Urothelium cell line (cell line): ENCODE measurements at regions not wholly inside any gene's neighbourhood (a gene's known extent, or its start where the extent isn't known, plus 50 kb on each side); places are given as distances from the start of the nearest gene placed in this dataset.

ENCODE experiments used
- DNase-seq: peaks from one replicate; pipeline ENCODE4 v3.0.0; 2011; ENCODE audit warnings: low spot score, mixed read lengths
- FAIRE-seq: peaks from 2 replicates; lab custom pipeline; 2011; peaks lifted over from hg19 to GRCh38; lab: Jason Lieb, UNC

GRCh38 chr12:25816637-25817036 is 141.8 kb upstream of the RASSF8 start:
- FAIRE-seq: no peak
- no peak for DNase-seq

- FAIRE-seq: no peak
- no peak for DNase-seq
These were observed 141.3 kb upstream of the RASSF8 start for GRCh38 chr12:25817166-25817565.

- FAIRE-seq (no peak), DNase-seq (no peak)
These were observed 139.7 kb upstream of the RASSF8 start for GRCh38 chr12:25818596-25819390.

- FAIRE-seq (no peak), DNase-seq (no peak)
These were observed 138.8 kb upstream of the RASSF8 start for GRCh38 chr12:25819691-25820090.

GRCh38 chr12:25822281-25822680 is 136.2 kb upstream of the RASSF8 start:
- FAIRE-seq (no peak), DNase-seq (no peak)

- no peak for FAIRE-seq
- DNase-seq: no peak
These were observed 133.7 kb upstream of the RASSF8 start for GRCh38 chr12:25824734-25825133.

- no peak for FAIRE-seq
- DNase-seq: no peak
These were observed 133.0 kb upstream of the RASSF8 start for GRCh38 chr12:25825446-25825845.

- no peak for DNase-seq
- no peak for FAIRE-seq
These were observed 131.3 kb upstream of the RASSF8 start for GRCh38 chr12:25827141-25827540.

- no peak for DNase-seq
- FAIRE-seq: no peak
These were observed 130.7 kb upstream of the RASSF8 start for GRCh38 chr12:25827747-25828146.

- DNase-seq (no peak), FAIRE-seq (no peak)
These were observed 130.3 kb upstream of the RASSF8 start for GRCh38 chr12:25828188-25828587.

GRCh38 chr12:25829192-25829591 is 129.3 kb upstream of the RASSF8 start:
- no peak for FAIRE-seq

GRCh38 chr12:25830456-25830855 is 128.0 kb upstream of the RASSF8 start:
- DNase-seq (no peak), FAIRE-seq (no peak)

More at GRCh38 chr12:25829192-25829591, 129.3 kb upstream of the RASSF8 start:
- peak; percentile 20 for DNase-seq

- DNase-seq: no peak
- FAIRE-seq: no peak
These were observed 124.8 kb upstream of the RASSF8 start for GRCh38 chr12:25833657-25834056.

GRCh38 chr12:25835385-25835784 is 123.1 kb upstream of the RASSF8 start:
- no peak for FAIRE-seq
- DNase-seq: no peak

GRCh38 chr12:25838007-25838406 is 120.5 kb upstream of the RASSF8 start:
- no peak for FAIRE-seq
- no peak for DNase-seq

GRCh38 chr12:25839470-25839869 is 119.0 kb upstream of the RASSF8 start:
- DNase-seq: peak; percentile 24
- FAIRE-seq: no peak

GRCh38 chr12:25840678-25841465 is 117.6 kb upstream of the RASSF8 start:
- DNase-seq (no peak), FAIRE-seq (no peak)

- FAIRE-seq (no peak), DNase-seq (no peak)
These were observed 116.2 kb upstream of the RASSF8 start for GRCh38 chr12:25842254-25842653.

- FAIRE-seq: no peak
- no peak for DNase-seq
These were observed 114.5 kb upstream of the RASSF8 start for GRCh38 chr12:25843976-25844375.

GRCh38 chr12:25845415-25845814 is 113.1 kb upstream of the RASSF8 start:
- DNase-seq: no peak
- FAIRE-seq: no peak

- no peak for FAIRE-seq
- no peak for DNase-seq
These were observed 105.7 kb upstream of the RASSF8 start for GRCh38 chr12:25852792-25853191.
